GM12878 (cell line): ENCODE measurements at regions not wholly inside any gene's neighbourhood (a gene's known extent, or its start where the extent isn't known, plus 50 kb on each side); places are given as distances from the start of the nearest gene placed in this dataset.

Experiments
- ATAC-seq: fragments of 200-7000 bp; cut with Tn5 transposase; 3 replicates; pipeline ENCODE4 v1.9.1; 2020; ENCODE audit warnings: mild to moderate bottlenecking, moderate library complexity
- BruUV-seq: library from RNA; stranded (reverse); fragments of 400-500 nt; replicated peaks from 2 replicates; lab custom pipeline; 2021; lab: Mats Ljungman, UMichigan
- CTCF ChIA-PET: fragments of 300-600 bp; sonication (Branson Sonifier 250); formaldehyde crosslinking; extraction: SDS; loops from one replicate; lab custom pipeline; 2021; ENCODE audit warnings: inconsistent platforms; lab: Yijun Ruan, JAX
- POLR2A ChIA-PET: fragments of 350-600 bp; formaldehyde crosslinking; extraction: SDS; loops from one replicate; lab custom pipeline; 2021; ENCODE audit warnings: inconsistent platforms; lab: Charles Lee
- RAD21 ChIA-PET: fragments of 300-600 bp; sonication (Branson Sonifier 250); formaldehyde crosslinking; loops from one replicate; lab custom pipeline; 2023; ENCODE audit warnings: antibody characterized with exemption; ENCODE audit not compliant: unreplicated experiment; lab: Charles Lee
- SMC1A ChIA-PET: fragments of 300-600 bp; sonication (Branson Sonifier 250); formaldehyde crosslinking; loops from one replicate; lab custom pipeline; 2023; ENCODE audit not compliant: unreplicated experiment, uncharacterized antibody; lab: Charles Lee
- DNase-seq: peaks from one replicate; pipeline ENCODE4 v3.0.0-alpha.2; 2011; ENCODE audit warnings: low read depth, low spot score
- FAIRE-seq: peaks from 3 replicates; lab custom pipeline; 2011; peaks lifted over from hg19 to GRCh38; lab: Jason Lieb, UNC
- H2AFZ ChIP-seq: 2 replicates; pipeline ENCODE4 v1.6.0; 2011; ENCODE audit warnings: low read depth, low read length, control low read depth; ENCODE audit not compliant: control insufficient read depth
- H3K27ac ChIP-seq: 2 replicates; pipeline ENCODE4 v1.5.1; 2011; ENCODE audit warnings: control low read depth; ENCODE audit not compliant: control insufficient read depth, insufficient read depth
- H3K27me3 ChIP-seq, 2 experiments: replicated peaks in 1 of 2; 2 replicates each; pipeline versions ENCODE4 v1.6.0 to v1.6.1; 2011; ENCODE audit warnings: low read length in 1 of 2; ENCODE audit not compliant: control insufficient read depth in 2 of 2, insufficient read depth in 2 of 2
- H3K36me3 ChIP-seq, 2 experiments: 2 replicates each; pipeline ENCODE4 v1.5.1; 2011; ENCODE audit warnings: low read length in 1 of 2; ENCODE audit not compliant: control insufficient read depth in 2 of 2, insufficient read depth in 2 of 2
- H3K4me1 ChIP-seq: 2 replicates; pipeline ENCODE4 v1.6.1; 2011; ENCODE audit warnings: mild to moderate bottlenecking, low read length, moderate library complexity, mixed read lengths; ENCODE audit not compliant: control insufficient read depth, insufficient read depth
- H3K4me2 ChIP-seq: 2 replicates; pipeline ENCODE4 v1.6.0; 2011; ENCODE audit warnings: control low read depth; ENCODE audit not compliant: control insufficient read depth, insufficient read depth
- H3K4me3 ChIP-seq: fragments of 200-600 bp; sonication (generic); 2 replicates; pipeline ENCODE4 v1.5.1; 2016
- H3K79me2 ChIP-seq: 2 replicates; pipeline ENCODE4 v1.6.0; 2011; ENCODE audit warnings: low read length; ENCODE audit not compliant: control insufficient read depth, insufficient read depth
- H3K9ac ChIP-seq: 2 replicates; pipeline ENCODE4 v1.8.0; 2011; ENCODE audit warnings: low read length, control low read depth, mixed read lengths; ENCODE audit not compliant: control insufficient read depth, insufficient read depth
- H3K9me3 ChIP-seq: replicated peaks from 3 replicates; pipeline ENCODE4 v1.5.1; 2011; ENCODE audit warnings: mild to moderate bottlenecking, low read length; ENCODE audit not compliant: control insufficient read depth, insufficient read depth
- H4K20me1 ChIP-seq: 2 replicates; pipeline ENCODE4 v1.6.0; 2011; ENCODE audit not compliant: control insufficient read depth, insufficient read depth
- ASH2L ChIP-seq: fragments of 300-600, 200-600 bp; sonication (generic); IDR thresholded peaks from 2 replicates; pipeline ENCODE4 v1.6.1; 2017; ENCODE audit warnings: low read depth, mild to moderate bottlenecking, borderline replicate concordance
- ATF2 ChIP-seq: IDR thresholded peaks from 2 replicates; pipeline ENCODE4 v1.6.1; 2012; ENCODE audit warnings: low read length, inconsistent platforms
- BCL11A ChIP-seq: IDR thresholded peaks from 2 replicates; pipeline ENCODE4 v1.6.1; 2011; ENCODE audit warnings: low read depth, low read length
- BCLAF1 ChIP-seq: fragments of 450-650 bp; IDR thresholded peaks from 2 replicates; pipeline ENCODE4 v1.6.1; 2017; ENCODE audit warnings: antibody characterized with exemption, mild to moderate bottlenecking, moderate library complexity
- CBFB ChIP-seq: IDR thresholded peaks from 2 replicates; pipeline ENCODE4 v1.6.1; 2016; ENCODE audit warnings: antibody characterized with exemption, low read depth
- DPF2 ChIP-seq: fragments of 450-650 bp; IDR thresholded peaks from 2 replicates; pipeline ENCODE4 v1.6.1; 2017; ENCODE audit warnings: mild to moderate bottlenecking
- E4F1 ChIP-seq: fragments of 450-650 bp; IDR thresholded peaks from 2 replicates; pipeline ENCODE4 v1.6.1; 2018; ENCODE audit warnings: borderline replicate concordance, mild to moderate bottlenecking; ENCODE audit not compliant: partially characterized antibody
- MEF2A ChIP-seq: IDR thresholded peaks from 2 replicates; pipeline ENCODE4 v1.6.1; 2011; ENCODE audit warnings: low read depth, mild to moderate bottlenecking, low read length, moderate library complexity; ENCODE audit not compliant: insufficient read depth
- NFYB ChIP-seq: IDR thresholded peaks from 2 replicates; pipeline ENCODE4 v1.6.1; 2011; ENCODE audit warnings: low read depth, mild to moderate bottlenecking, low read length, improper control_type of control experiment, moderate library complexity; ENCODE audit not compliant: insufficient read depth
- SMAD1 ChIP-seq: fragments of 450-650 bp; IDR thresholded peaks from 2 replicates; pipeline ENCODE4 v1.6.1; 2018; ENCODE audit warnings: mild to moderate bottlenecking, low read depth; ENCODE audit not compliant: partially characterized antibody
- TCF3 ChIP-seq: IDR thresholded peaks from 2 replicates; pipeline ENCODE4 v1.6.1; 2012; ENCODE audit warnings: low read depth, mild to moderate bottlenecking, low read length, borderline replicate concordance; ENCODE audit not compliant: insufficient read depth
- USF1 ChIP-seq: IDR thresholded peaks from 2 replicates; pipeline ENCODE4 v1.6.1; 2011; ENCODE audit warnings: borderline replicate concordance, low read depth, mild to moderate bottlenecking, moderate library complexity, mixed read lengths, low read length; ENCODE audit not compliant: insufficient read depth; ENCODE audit errors: extremely low read length
- whole genome bisulfite sequencing: methylation state at CpG from one replicate; pipeline ENCODE4 v1.1.6; 2016; ENCODE audit warnings: low lambda C conversion rate; ENCODE audit not compliant: insufficient replicate concordance, insufficient coverage; ENCODE audit errors: missing lambda C conversion rate; 5-methylcytosine and 5-hydroxymethylcytosine counted together
- in situ Hi-C: fragments of 300-500 bp; cut with MboI; formaldehyde crosslinking; loops from 9 replicates; pipeline ENCODE4 v1.14.3; 2018; ENCODE audit warnings: mixed read lengths
- intact Hi-C: fragments of 100-400 bp; cut with micrococcal nuclease; formaldehyde crosslinking; loops from one replicate; pipeline ENCODE4 v1.14.2; 2022; ENCODE audit not compliant: unreplicated experiment

- H3K36me3 ChIP-seq = no peaks in the 10 kb centered on the region
- H3K79me2 ChIP-seq = no peaks in the 10 kb centered on the region
- TF ChIP-seq TCF3 (no peak), NFYB (no peak), SMAD1 (no peak), MEF2A (no peak), BCL11A (no peak), CBFB (no peak), ASH2L (no peak), USF1 (no peak), E4F1 (no peak), BCLAF1 (no peak), ATF2 (no peak), DPF2 (no peak)
- H3K9ac ChIP-seq = no peak overlapping the region
- ChIA-PET SMC1A (no interaction called here), CTCF (no interaction called here), POLR2A (no interaction called here), RAD21 (no interaction called here)
- BruUV-seq = no TSS peak
- WGBS = 0% methylated on average over 3 of the region's 3 CpGs
- H3K27me3 ChIP-seq = no peaks in the 10 kb centered on the region
- FAIRE-seq = no peak
- intact Hi-C loops = no loop called here
- no peaks in the 10 kb centered on the region for H3K9me3 ChIP-seq
- no peak for ATAC-seq
- H3K27ac ChIP-seq = no peak overlapping the region
- DNase-seq = no peak
- no peak overlapping the region for H3K4me3 ChIP-seq
- in situ Hi-C loops = no loop called here
- H3K4me1 ChIP-seq = no peaks in the 10 kb centered on the region
- H2AFZ ChIP-seq = no peak overlapping the region
- H4K20me1 ChIP-seq = no peaks in the 10 kb centered on the region
- no peak overlapping the region for H3K4me2 ChIP-seq
Observed at GRCh38 chr11:23954730-23955129, 542.1 kb upstream of the LUZP2 start.
